ENCODE measurements at regions not wholly inside any gene's neighbourhood (a gene's known extent, or its start where the extent isn't known, plus 50 kb on each side); places are given as distances from the start of the nearest gene placed in this dataset.

- TF ChIP-seq CTCF (IDR thresholded peaks at IDR 0.05) (no peak), POLR2A (IDR thresholded peaks at IDR 0.05) (no peak)
Observed at GRCh38 chr2:129667577-129667976, 311.9 kb upstream of the RAB6C start.

Data from right lobe of liver (tissue), 4 donors.